HG03175 (cell line): ENCODE measurements at regions not wholly inside any gene's neighbourhood (a gene's known extent, or its start where the extent isn't known, plus 50 kb on each side); places are given as distances from the start of the nearest gene placed in this dataset.

Experiments
- ATAC-seq: cut with Tn5 transposase; IDR thresholded peaks from one replicate; pipeline ENCODE4 v1.9.1; 2021; ENCODE audit warnings: mild to moderate bottlenecking, moderate library complexity; ENCODE audit not compliant: unreplicated experiment

DNA sequence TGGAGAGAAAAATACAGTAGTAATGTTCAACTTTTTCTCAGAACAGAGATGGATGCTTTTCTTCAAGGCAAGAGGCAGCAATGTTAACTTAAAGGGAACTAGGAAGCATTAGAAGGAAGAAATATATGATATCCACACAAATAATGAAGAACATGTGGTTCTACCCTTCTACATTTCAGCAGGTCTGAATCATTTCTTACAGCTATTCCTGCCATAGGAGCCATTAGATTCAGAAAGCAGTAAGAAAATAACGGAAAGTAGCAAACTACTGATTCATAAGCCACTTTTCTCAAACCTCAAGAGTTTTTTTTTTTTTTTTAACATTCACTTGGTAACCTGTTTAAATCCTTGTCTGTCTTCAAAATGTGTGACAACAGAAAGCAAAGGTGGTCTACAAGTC is 1251.6 kb upstream of the AGA start:
- no peak for ATAC-seq

DNA sequence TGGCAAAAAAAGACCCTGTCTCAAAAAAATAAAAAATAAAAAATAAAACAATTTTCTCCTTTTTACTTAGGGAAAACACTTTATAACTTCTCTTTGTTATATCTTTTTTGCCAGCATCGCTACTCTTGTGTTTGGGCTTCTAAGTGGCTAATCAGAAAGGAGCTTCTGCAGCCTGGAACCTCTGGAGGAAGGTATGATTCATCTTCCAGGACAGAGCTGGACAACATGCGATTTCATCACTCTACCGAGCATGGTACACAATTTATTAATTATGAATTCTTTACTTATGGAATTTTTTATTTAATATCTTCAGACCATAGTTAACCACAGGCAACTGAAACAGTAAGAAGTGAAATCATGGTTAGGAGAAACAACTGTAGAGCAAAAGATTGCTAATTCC is 1254.3 kb upstream of the AGA start:
- ATAC-seq, result no peak

- ATAC-seq, result no peak
Measured at GRCh38 chr4:178712486-178712885, 1270.2 kb upstream of the AGA start.

- no peak for ATAC-seq
Measured at GRCh38 chr4:178738026-178738425, 1295.8 kb upstream of the AGA start.

DNA sequence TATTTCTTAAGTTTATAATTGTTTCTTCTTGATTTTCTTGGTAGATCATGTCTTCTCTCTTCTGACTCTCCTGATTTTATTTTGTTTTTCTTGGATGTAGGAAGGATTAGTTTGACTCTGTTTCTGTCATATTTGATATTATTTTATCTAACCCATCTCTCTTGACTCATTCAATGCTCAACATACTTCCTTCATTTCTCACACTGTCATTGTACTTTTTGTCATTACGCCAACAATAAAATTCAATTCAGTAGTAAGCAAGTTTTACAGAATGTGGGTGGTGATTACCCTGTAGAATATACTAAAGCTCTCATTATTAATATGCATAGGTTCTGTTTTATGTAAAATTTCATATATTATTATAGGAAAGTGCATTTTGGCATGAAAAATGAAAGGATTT is 1303.0 kb upstream of the AGA start:
- no peak for ATAC-seq

DNA sequence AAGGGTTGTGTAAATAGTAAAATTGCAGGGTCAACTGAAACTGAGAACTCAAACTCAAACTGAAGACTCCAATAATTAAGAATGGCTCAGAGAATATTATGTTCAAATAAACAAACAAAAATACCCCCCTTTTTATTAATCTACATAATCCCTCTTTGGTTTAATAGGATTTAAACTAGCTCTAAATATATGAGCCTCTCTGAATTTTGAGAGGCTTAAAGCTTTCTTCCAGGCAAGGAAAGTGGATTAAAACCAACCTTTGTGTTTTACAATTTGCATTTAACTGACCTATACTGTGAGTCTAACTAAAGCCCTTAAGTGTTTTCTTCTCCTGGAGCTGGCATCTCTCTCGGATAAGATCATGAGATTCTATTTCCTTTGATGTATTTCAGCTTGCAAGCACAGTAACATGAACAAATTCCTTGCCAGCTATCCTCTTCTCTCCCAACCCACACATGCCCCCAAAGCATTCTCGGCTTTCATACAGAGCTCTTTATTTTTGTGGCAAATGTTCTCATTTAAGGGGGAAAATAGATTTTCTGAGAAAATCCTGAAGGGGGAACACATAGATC is 1310.8 kb upstream of the AGA start:
- ATAC-seq, result no peak

GRCh38 chr4:178778496-178778895 is 1336.3 kb upstream of the AGA start:
- no peak for ATAC-seq

DNA sequence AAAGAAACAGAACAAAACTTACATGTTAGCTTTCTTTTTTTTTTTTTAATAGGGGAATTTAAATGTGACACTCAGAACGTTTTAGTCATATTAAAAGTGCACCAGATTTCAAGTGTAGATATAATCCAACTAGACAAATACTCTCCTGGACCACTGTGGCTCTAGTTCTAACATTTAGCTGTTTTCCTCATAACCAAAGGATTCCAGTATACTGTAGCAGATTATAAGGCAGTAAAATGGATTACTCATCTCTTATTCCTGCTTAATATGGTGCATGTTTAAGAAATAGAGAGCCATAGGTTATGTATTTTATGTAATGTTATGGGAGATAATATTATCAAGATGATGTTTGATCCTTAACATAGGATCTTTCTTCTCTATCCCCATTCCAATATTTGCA is 1339.5 kb upstream of the AGA start:
- ATAC-seq, result no peak

DNA sequence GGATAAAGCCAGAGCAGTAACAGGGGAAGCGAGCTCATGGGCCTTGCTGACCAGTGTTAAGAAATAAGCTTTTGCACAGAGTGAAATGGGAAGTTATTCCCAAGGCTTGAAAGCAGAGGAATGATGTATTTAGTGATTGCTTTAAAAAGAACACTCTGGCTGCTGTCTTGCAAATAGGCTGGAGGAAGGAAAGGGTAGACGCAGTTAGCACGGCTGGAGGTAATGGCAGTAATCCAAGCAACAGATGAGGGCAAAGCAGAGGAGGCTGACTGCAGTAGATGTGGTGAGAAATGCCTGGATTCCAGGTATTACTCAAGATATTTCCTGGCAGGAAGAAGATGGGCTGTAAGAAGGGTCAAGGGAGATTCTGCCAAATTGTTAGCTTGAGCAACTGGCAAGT is 1342.3 kb upstream of the AGA start:
- no peak for ATAC-seq

GRCh38 chr4:178789279-178789678 is 1347.0 kb upstream of the AGA start:
- ATAC-seq, result no peak

- no peak for ATAC-seq
Measured at GRCh38 chr4:178799204-178799603, 1357.0 kb upstream of the AGA start.

DNA sequence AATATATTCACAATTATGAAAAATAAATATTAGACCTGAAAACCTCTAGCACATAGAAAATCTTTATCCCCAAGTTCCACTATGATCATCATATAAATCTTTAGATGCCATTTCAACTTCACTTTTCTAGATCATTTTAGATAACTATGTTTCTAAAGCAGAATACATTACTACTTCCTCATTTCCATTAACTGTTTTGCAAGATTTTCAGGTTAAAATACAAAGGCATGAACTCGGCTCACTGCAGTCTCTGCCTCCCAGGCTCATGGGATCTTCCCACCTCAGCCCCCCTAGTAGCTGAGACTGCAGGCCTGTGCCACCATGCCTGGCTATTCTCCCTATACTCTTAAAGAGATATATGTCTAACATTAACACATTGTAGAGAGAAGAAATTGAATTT is 1365.9 kb upstream of the AGA start:
- ATAC-seq, result no peak

GRCh38 chr4:178809921-178810320 is 1367.7 kb upstream of the AGA start:
- no peak for ATAC-seq

GRCh38 chr4:178811356-178811755 is 1369.1 kb upstream of the AGA start:
- ATAC-seq, result no peak

- no peak for ATAC-seq
Measured at GRCh38 chr4:178812866-178813265, 1370.6 kb upstream of the AGA start.

- ATAC-seq, result no peak
Measured at GRCh38 chr4:178814908-178815307, 1372.7 kb upstream of the AGA start.

- no peak for ATAC-seq
Measured at GRCh38 chr4:178823673-178824295, 1381.5 kb upstream of the AGA start.

GRCh38 chr4:178836865-178837264 is 1394.6 kb upstream of the AGA start:
- no peak for ATAC-seq

- no peak for ATAC-seq
Measured at GRCh38 chr4:178838776-178839175, 1396.5 kb upstream of the AGA start.

- ATAC-seq, result no peak
Measured at GRCh38 chr4:178856139-178856800, 1414.0 kb upstream of the AGA start.

- ATAC-seq, result no peak
Measured at GRCh38 chr4:178871476-178871875, 1429.2 kb upstream of the AGA start.

DNA sequence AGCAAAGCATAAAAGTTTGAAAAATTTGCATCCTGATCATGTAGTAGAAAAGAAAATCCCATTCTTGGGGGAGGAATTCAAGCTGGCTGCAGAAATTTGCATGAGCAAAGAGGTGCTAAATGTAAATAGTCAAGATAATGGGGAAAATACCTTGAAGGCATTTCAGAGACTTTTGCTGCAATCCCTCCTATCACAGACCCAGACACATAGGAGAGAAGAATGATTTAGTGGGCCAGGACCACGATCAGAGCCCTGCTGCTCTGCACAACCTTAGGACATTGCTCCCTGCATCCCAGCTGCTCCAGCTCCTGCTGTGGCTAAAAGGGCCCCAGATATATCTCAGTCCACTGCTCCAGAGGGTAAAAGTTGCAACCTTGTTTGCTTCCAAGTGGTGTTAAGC is 1439.7 kb upstream of the AGA start:
- no peak for ATAC-seq

GRCh38 chr4:178894126-178894525 is 1451.9 kb upstream of the AGA start:
- ATAC-seq, result no peak
